ENCODE measurements at regions not wholly inside any gene's neighbourhood (a gene's known extent, or its start where the extent isn't known, plus 50 kb on each side); places are given as distances from the start of the nearest gene placed in this dataset.

GRCh38 chr4:111595456-111595855 is 549.8 kb upstream of the FAM241A start:
- TF ChIP-seq CTCF (IDR thresholded peaks at IDR 0.05) (no peak), POLR2A (IDR thresholded peaks at IDR 0.05) (no peak), POLR2AphosphoS5 (IDR thresholded peaks at IDR 0.05) (no peak), EP300 (IDR thresholded peaks at IDR 0.05) (no peak)

All from suprapubic skin (tissue), 4 donors.